Left renal cortex interstitium (tissue), 4 donors: ENCODE measurements at regions not wholly inside any gene's neighbourhood (a gene's known extent, or its start where the extent isn't known, plus 50 kb on each side); places are given as distances from the start of the nearest gene placed in this dataset.
"Not testable (repeated sequence)": the region's sequence is repeated elsewhere in the genome, so short reads cannot be mapped to it uniquely, and the experiment has no call there.

Experiments
- DNase-seq, 4 donors: peaks; one replicate each; pipeline ENCODE4 v3.0.0-alpha.2; 2013; ENCODE audit warnings: low read depth in 4 of 4, low spot score in 2 of 4, missing footprints in 1 of 4

GRCh38 chr2:8600456-8600855, 81.4 kb upstream of the ID2 start:
- DNase-seq, result no peak

GRCh38 chr2:8602809-8603208, 79.0 kb upstream of the ID2 start:
- DNase-seq, result no peak

GRCh38 chr2:8603356-8603755, 78.5 kb upstream of the ID2 start:
- not testable (repeated sequence) for DNase-seq

- DNase-seq, result no peak
Measured at GRCh38 chr2:8604262-8604661, 77.6 kb upstream of the ID2 start.

- no peak for DNase-seq
Measured at GRCh38 chr2:8605351-8606065, 76.3 kb upstream of the ID2 start.

- DNase-seq, result no peak
Measured at GRCh38 chr2:8606226-8606625, 75.6 kb upstream of the ID2 start.

- DNase-seq, result no peak
Measured at GRCh38 chr2:8606649-8607550, 75.0 kb upstream of the ID2 start.

- DNase-seq, result no peak
Measured at GRCh38 chr2:8607606-8608005, 74.2 kb upstream of the ID2 start.

- no peak for DNase-seq
Measured at GRCh38 chr2:8608411-8608954, 73.4 kb upstream of the ID2 start.

- no peak for DNase-seq
Measured at GRCh38 chr2:8609357-8609811, 72.5 kb upstream of the ID2 start.

- not testable (repeated sequence) for DNase-seq
Measured at GRCh38 chr2:8610775-8611174, 71.1 kb upstream of the ID2 start.

GRCh38 chr2:8611246-8611645, 70.6 kb upstream of the ID2 start:
- DNase-seq, result no peak

- DNase-seq, result no peak
Measured at GRCh38 chr2:8611700-8612099, 70.2 kb upstream of the ID2 start.

- no peak for DNase-seq
Measured at GRCh38 chr2:8612734-8613179, 69.1 kb upstream of the ID2 start.

- not testable (repeated sequence) for DNase-seq
Measured at GRCh38 chr2:8613207-8613999, 68.5 kb upstream of the ID2 start.

- no peak for DNase-seq
Measured at GRCh38 chr2:8614646-8615045, 67.2 kb upstream of the ID2 start.

- no peak for DNase-seq
Measured at GRCh38 chr2:8615252-8615575, 66.6 kb upstream of the ID2 start.

GRCh38 chr2:8615576-8616281, 66.1 kb upstream of the ID2 start:
- no peak for DNase-seq

GRCh38 chr2:8617048-8617447, 64.8 kb upstream of the ID2 start:
- no peak for DNase-seq

- no peak for DNase-seq
Measured at GRCh38 chr2:8617590-8617989, 64.3 kb upstream of the ID2 start.
